HCT116 (cell line): ENCODE measurements at regions not wholly inside any gene's neighbourhood (a gene's known extent, or its start where the extent isn't known, plus 50 kb on each side); places are given as distances from the start of the nearest gene placed in this dataset.
A peak's percentile ranks its signal among the peaks of the same experiment; 100 is the strongest.

ENCODE experiments used
- ATAC-seq: fragments of 200-7000 bp; cut with Tn5 transposase; 2 replicates; pipeline ENCODE4 v1.9.1; 2020; ENCODE audit warnings: mild to moderate bottlenecking, moderate library complexity
- BruUV-seq: library from RNA; stranded (reverse); fragments of 400-500 nt; replicated peaks from 2 replicates; lab custom pipeline; 2021; lab: Mats Ljungman, UMichigan
- CTCF ChIA-PET: fragments of 300-600 bp; sonication (Branson Sonifier 250); formaldehyde crosslinking; loops from one replicate; lab custom pipeline; 2021; ENCODE audit warnings: antibody characterized with exemption; lab: Charles Lee
- POLR2A ChIA-PET: fragments of 300-600, 350-600 bp; sonication (Branson Sonifier 250); formaldehyde crosslinking; loops from one replicate; lab custom pipeline; 2021; ENCODE audit warnings: antibody characterized with exemption; lab: Charles Lee
- RAD21 ChIA-PET, 2 experiments: fragments of 300-600 bp; sonication (Branson Sonifier 250); formaldehyde crosslinking; loops; one replicate each; lab custom pipeline; 2023; ENCODE audit warnings: low total read pairs in 2 of 2; ENCODE audit not compliant: uncharacterized antibody in 2 of 2, unreplicated experiment in 2 of 2, low non-redundant PET in 1 of 2; lab: Charles Lee
- DNase-seq: peaks from one replicate; pipeline ENCODE4 v3.0.0-alpha.2; 2010; ENCODE audit warnings: low read depth, low spot score
- H2AFZ ChIP-seq: fragments of 200-600 bp; shearing (Covaris generic), sonication (generic); 2 replicates; pipeline ENCODE4 v1.6.1; 2017; ENCODE audit warnings: low read depth, mixed run types, mixed read lengths, antibody characterized with exemption, low read length; ENCODE audit not compliant: poor library complexity, severe bottlenecking
- H3K27ac ChIP-seq: 2 replicates; pipeline ENCODE4 v1.5.1; 2012; ENCODE audit warnings: low read depth, low read length
- H3K27me3 ChIP-seq: fragments of 200-600 bp; sonication (generic); 2 replicates; pipeline ENCODE4 v1.6.1; 2016; ENCODE audit warnings: mixed run types, low read length, mixed read lengths; ENCODE audit not compliant: insufficient read depth
- H3K36me3 ChIP-seq, 2 experiments: fragments of 200-500 bp in 1 of 2; fragments of 200-600 bp in 1 of 2; sonication (Bioruptor generic) in 1 of 2; sonication (generic) in 1 of 2; 2 replicates each; pipeline versions ENCODE4 v1.5.1 to v1.6.1; 2014 to 2016; ENCODE audit warnings: low read length in 2 of 2, inconsistent platforms in 1 of 2, mixed read lengths in 1 of 2, mixed run types in 1 of 2; ENCODE audit not compliant: insufficient read depth in 2 of 2, control insufficient read depth in 1 of 2
- H3K4me1 ChIP-seq, 2 experiments: fragments of 200-600 bp in 1 of 2; sonication (generic) in 1 of 2; 2 replicates each; pipeline versions ENCODE4 v1.5.1 to v1.6.1; 2012 to 2017; ENCODE audit warnings: low read length in 2 of 2, inconsistent platforms in 1 of 2, mild to moderate bottlenecking in 1 of 2, mixed read lengths in 1 of 2, mixed run types in 1 of 2, moderate library complexity in 1 of 2; ENCODE audit not compliant: insufficient read depth in 2 of 2, control insufficient read depth in 1 of 2
- H3K4me2 ChIP-seq: fragments of 200-600 bp; sonication (generic); 2 replicates; pipeline ENCODE4 v1.6.1; 2017; ENCODE audit warnings: mixed run types, low read length, mixed read lengths
- H3K4me3 ChIP-seq, 2 experiments: fragments of 200-600 bp in 1 of 2; sonication (generic) in 1 of 2; replicated peaks in 1 of 2; 2 replicates each; pipeline ENCODE4 v1.5.1; 2011 to 2016; ENCODE audit warnings: low read length in 2 of 2, control low read depth in 1 of 2, low read depth in 1 of 2, mild to moderate bottlenecking in 1 of 2, mixed read lengths in 1 of 2, mixed run types in 1 of 2
- H3K79me2 ChIP-seq: fragments of 200-600 bp; sonication (generic); 2 replicates; pipeline ENCODE4 v1.6.1; 2017; ENCODE audit warnings: mild to moderate bottlenecking, mixed run types, low read length, moderate library complexity, mixed read lengths; ENCODE audit not compliant: insufficient read depth
- H3K9ac ChIP-seq: fragments of 200-600 bp; sonication (generic); 2 replicates; pipeline ENCODE4 v1.6.1; 2016; ENCODE audit warnings: low read length, mixed read lengths
- H3K9me2 ChIP-seq: fragments of 200-600 bp; sonication (generic), shearing (Covaris generic); 2 replicates; pipeline ENCODE4 v1.6.1; 2017; ENCODE audit warnings: mixed run types, mild to moderate bottlenecking, moderate library complexity; ENCODE audit not compliant: insufficient read depth
- H3K9me3 ChIP-seq, 2 experiments: fragments of 200-500 bp in 1 of 2; fragments of 200-600 bp in 1 of 2; sonication (Bioruptor generic) in 1 of 2; sonication (generic) in 1 of 2; 2 replicates each; pipeline ENCODE4 v1.6.1; 2014 to 2017; ENCODE audit warnings: low read length in 2 of 2, mixed read lengths in 2 of 2, inconsistent platforms in 1 of 2, low read depth in 1 of 2, mild to moderate bottlenecking in 1 of 2, mixed run types in 1 of 2, moderate library complexity in 1 of 2; ENCODE audit not compliant: control insufficient read depth in 1 of 2, insufficient read depth in 1 of 2
- H4K20me1 ChIP-seq: fragments of 200-600 bp; sonication (generic), shearing (Covaris generic); 2 replicates; pipeline ENCODE4 v1.6.1; 2017; ENCODE audit warnings: mixed run types, mild to moderate bottlenecking, moderate library complexity; ENCODE audit not compliant: insufficient read depth
- CBX3 ChIP-seq: IDR thresholded peaks from 2 replicates; pipeline ENCODE4 v1.6.1; 2012; ENCODE audit warnings: low read depth
- CEBPB ChIP-seq: IDR thresholded peaks from 2 replicates; pipeline ENCODE4 v1.6.1; 2012; ENCODE audit warnings: low read depth
- EGR1 ChIP-seq: IDR thresholded peaks from 2 replicates; pipeline ENCODE4 v1.6.1; 2012; ENCODE audit warnings: low read depth
- ELF1 ChIP-seq: IDR thresholded peaks from 2 replicates; pipeline ENCODE4 v1.6.1; 2012; ENCODE audit warnings: low read depth, borderline replicate concordance
- EZH2 ChIP-seq: fragments of 200-600 bp; sonication (generic); IDR thresholded peaks from 2 replicates; pipeline ENCODE4 v1.6.1; 2017; ENCODE audit warnings: antibody characterized with exemption, mixed run types
- EZH2phosphoT487 ChIP-seq: fragments of 200-600 bp; IDR thresholded peaks from 2 replicates; pipeline ENCODE4 v1.6.1; 2018; ENCODE audit warnings: antibody characterized with exemption, borderline replicate concordance
- FOSL1 ChIP-seq: IDR thresholded peaks from 2 replicates; pipeline ENCODE4 v1.6.1; 2012; ENCODE audit warnings: low read depth
- JUND ChIP-seq: IDR thresholded peaks from 2 replicates; pipeline ENCODE4 v1.6.1; 2012
- MAX ChIP-seq: IDR thresholded peaks from 2 replicates; pipeline ENCODE4 v1.6.1; 2012
- POLR2A ChIP-seq: IDR thresholded peaks from 2 replicates; pipeline ENCODE4 v1.7.0; 2011; ENCODE audit warnings: borderline replicate concordance; ENCODE audit not compliant: insufficient read depth, insufficient read length; ENCODE audit errors: extremely low read depth
- POLR2AphosphoS5 ChIP-seq: IDR thresholded peaks from 2 replicates; pipeline ENCODE4 v1.6.1; 2011; ENCODE audit warnings: mild to moderate bottlenecking, low read depth, low read length, moderate library complexity
- RAD21 ChIP-seq: IDR thresholded peaks from 2 replicates; pipeline ENCODE4 v1.6.1; 2012; ENCODE audit warnings: low read depth, mild to moderate bottlenecking
- SP1 ChIP-seq: IDR thresholded peaks from 2 replicates; pipeline ENCODE4 v1.6.1; 2012; ENCODE audit warnings: low read depth
- SRF ChIP-seq: IDR thresholded peaks from 2 replicates; pipeline ENCODE4 v1.6.1; 2012; ENCODE audit warnings: low read depth
- YY1 ChIP-seq: IDR thresholded peaks from 2 replicates; pipeline ENCODE4 v1.6.1; 2011; ENCODE audit warnings: low read length, low read depth, moderate library complexity, mild to moderate bottlenecking; ENCODE audit not compliant: insufficient replicate concordance; ENCODE audit errors: extremely low read depth
- ZFX ChIP-seq: fragments of 450-650 bp; IDR thresholded peaks from 2 replicates; pipeline ENCODE4 v1.6.1; 2017
- ZNF274 ChIP-seq: fragments of 200-500 bp; sonication (Bioruptor generic); IDR thresholded peaks from 2 replicates; pipeline ENCODE4 v1.6.1; 2014; ENCODE audit warnings: mild to moderate bottlenecking, low read depth, low read length, inconsistent platforms
- intact Hi-C: fragments of 100-400 bp; cut with micrococcal nuclease; formaldehyde crosslinking; loops from 2 replicates; pipeline ENCODE4 v1.10.0; 2022
- TF ChIP-seq, protein P1 (sequence below): IDR thresholded peaks from 2 replicates; pipeline ENCODE4 v1.6.1; 2012
- TF ChIP-seq, protein P2 (sequence below), 3 experiments: fragments of 200-600 bp in 1 of 3; sonication (generic) in 1 of 3; IDR thresholded peaks in 2 of 3; conservative IDR thresholded peaks in 1 of 3; 2 replicates each; pipeline ENCODE4 v1.5.1; 2012 to 2017; ENCODE audit warnings: low read depth in 2 of 3, low read length in 2 of 3, antibody characterized with exemption in 1 of 3, borderline replicate concordance in 1 of 3, control low read depth in 1 of 3, mild to moderate bottlenecking in 1 of 3, mixed read lengths in 1 of 3, mixed run types in 1 of 3, moderate library complexity in 1 of 3; ENCODE audit not compliant: insufficient read depth in 1 of 3
- TF ChIP-seq, protein P3 (sequence below): IDR thresholded peaks from 2 replicates; pipeline ENCODE4 v1.6.1; 2011; ENCODE audit warnings: mild to moderate bottlenecking, low read length, moderate library complexity; ENCODE audit not compliant: insufficient replicate concordance; ENCODE audit errors: extremely low read depth

GRCh38 chr20:48295445-48295903 lies 510.2 kb upstream of the SULF2 start:
- BruUV-seq, result no TSS peak
- ATAC-seq (peak; percentile 92), DNase-seq (peak; percentile 79)
- Histone ChIP-seq H3K4me1 (peaks cover 20 to 46% of the 10 kb centered on the region in 2 experiments), H4K20me1 (no peaks in the 10 kb centered on the region), H2AFZ (no peak overlapping the region), H3K9me3 (no peaks in the 10 kb centered on the region), H3K36me3 (no peaks in the 10 kb centered on the region), H3K4me2 (peak overlapping the region; percentile 29), H3K27ac (peak overlapping the region; percentile 19; the same call in 1 of the 2 replicates), H3K27me3 (0 out of 2 replicates have a peak, but pooled peaks cover 5% of the 10 kb centered on the region), H3K79me2 (no peaks in the 10 kb centered on the region), H3K9me2 (no peaks in the 10 kb centered on the region), H3K9ac (no peak overlapping the region), H3K4me3 (no peak overlapping the region)
- CTCF ChIA-PET, result interaction anchor here (0.6 to 3.1 kb wide), 11 partner anchors 12 to 632 kb away, joined by 3 to 30 read pairs (median 6); partner anchors contain the start of gene SULF2
- POLR2A ChIA-PET, result interaction anchor here (1.0 kb wide), 1 partner anchor 509 kb away, joined by 4 read pairs; no protein-coding TSS in a partner anchor
- intact Hi-C loops, result loop anchor here (2.0 to 10.0 kb wide), 3 partner anchors 325 to 631 kb away; no protein-coding TSS in a partner anchor
- RAD21 ChIA-PET, result interaction anchor here (0.6 to 1.4 kb wide), 5 partner anchors 154 to 509 kb away, joined by 3 to 8 read pairs (median 4); no protein-coding TSS in a partner anchor
- TF ChIP-seq, protein P1, sequence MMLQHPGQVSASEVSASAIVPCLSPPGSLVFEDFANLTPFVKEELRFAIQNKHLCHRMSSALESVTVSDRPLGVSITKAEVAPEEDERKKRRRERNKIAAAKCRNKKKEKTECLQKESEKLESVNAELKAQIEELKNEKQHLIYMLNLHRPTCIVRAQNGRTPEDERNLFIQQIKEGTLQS, result no peak
- TF ChIP-seq, protein P2, sequence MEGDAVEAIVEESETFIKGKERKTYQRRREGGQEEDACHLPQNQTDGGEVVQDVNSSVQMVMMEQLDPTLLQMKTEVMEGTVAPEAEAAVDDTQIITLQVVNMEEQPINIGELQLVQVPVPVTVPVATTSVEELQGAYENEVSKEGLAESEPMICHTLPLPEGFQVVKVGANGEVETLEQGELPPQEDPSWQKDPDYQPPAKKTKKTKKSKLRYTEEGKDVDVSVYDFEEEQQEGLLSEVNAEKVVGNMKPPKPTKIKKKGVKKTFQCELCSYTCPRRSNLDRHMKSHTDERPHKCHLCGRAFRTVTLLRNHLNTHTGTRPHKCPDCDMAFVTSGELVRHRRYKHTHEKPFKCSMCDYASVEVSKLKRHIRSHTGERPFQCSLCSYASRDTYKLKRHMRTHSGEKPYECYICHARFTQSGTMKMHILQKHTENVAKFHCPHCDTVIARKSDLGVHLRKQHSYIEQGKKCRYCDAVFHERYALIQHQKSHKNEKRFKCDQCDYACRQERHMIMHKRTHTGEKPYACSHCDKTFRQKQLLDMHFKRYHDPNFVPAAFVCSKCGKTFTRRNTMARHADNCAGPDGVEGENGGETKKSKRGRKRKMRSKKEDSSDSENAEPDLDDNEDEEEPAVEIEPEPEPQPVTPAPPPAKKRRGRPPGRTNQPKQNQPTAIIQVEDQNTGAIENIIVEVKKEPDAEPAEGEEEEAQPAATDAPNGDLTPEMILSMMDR (IDR thresholded peaks at IDR 0.05 in 2 of 3, conservative IDR thresholded peaks at IDR 0.05 in 1 of 3; ENCODE audit: borderline replicate concordance in 1 of 3, insufficient read depth in 1 of 3, low read depth in 2 of 3, low read length in 2 of 3), result peak; percentile 43 to 52 (median 51); a peak in 4 of 6 replicates
- TF ChIP-seq EGR1 (no peak), MAX (no peak), YY1 (no peak), SRF (0 out of 2 replicates have a peak, but pooled peaks have one; percentile 28), POLR2AphosphoS5 (no peak), EZH2phosphoT487 (no peak), EZH2 (no peak), CEBPB (0 out of 2 replicates have a peak, but pooled peaks have one; percentile 23), SP1 (peak; percentile 42; the same call in 1 of the 2 replicates), ZFX (no peak), ZNF274 (no peak), ELF1 (no peak), CBX3 (no peak), POLR2A (no peak), FOSL1 (peak; percentile 60; the same call in 1 of the 2 replicates), JUND (peak; percentile 53; the same call in 1 of the 2 replicates), RAD21 (peak; percentile 85)
- TF ChIP-seq, protein P3, sequence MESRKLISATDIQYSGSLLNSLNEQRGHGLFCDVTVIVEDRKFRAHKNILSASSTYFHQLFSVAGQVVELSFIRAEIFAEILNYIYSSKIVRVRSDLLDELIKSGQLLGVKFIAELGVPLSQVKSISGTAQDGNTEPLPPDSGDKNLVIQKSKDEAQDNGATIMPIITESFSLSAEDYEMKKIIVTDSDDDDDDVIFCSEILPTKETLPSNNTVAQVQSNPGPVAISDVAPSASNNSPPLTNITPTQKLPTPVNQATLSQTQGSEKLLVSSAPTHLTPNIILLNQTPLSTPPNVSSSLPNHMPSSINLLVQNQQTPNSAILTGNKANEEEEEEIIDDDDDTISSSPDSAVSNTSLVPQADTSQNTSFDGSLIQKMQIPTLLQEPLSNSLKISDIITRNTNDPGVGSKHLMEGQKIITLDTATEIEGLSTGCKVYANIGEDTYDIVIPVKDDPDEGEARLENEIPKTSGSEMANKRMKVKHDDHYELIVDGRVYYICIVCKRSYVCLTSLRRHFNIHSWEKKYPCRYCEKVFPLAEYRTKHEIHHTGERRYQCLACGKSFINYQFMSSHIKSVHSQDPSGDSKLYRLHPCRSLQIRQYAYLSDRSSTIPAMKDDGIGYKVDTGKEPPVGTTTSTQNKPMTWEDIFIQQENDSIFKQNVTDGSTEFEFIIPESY, result no peak
